Vagina (tissue), 2 donors: ENCODE measurements at regions not wholly inside any gene's neighbourhood (a gene's known extent, or its start where the extent isn't known, plus 50 kb on each side); places are given as distances from the start of the nearest gene placed in this dataset.

Experiments
- DNase-seq, 2 donors: peaks; one replicate each; pipeline ENCODE4 v3.0.0-alpha.2; 2017; ENCODE audit errors: extremely low spot score in 2 of 2
- H3K27ac ChIP-seq: fragments of 200-600 bp; sonication (generic); one replicate; pipeline ENCODE4 v1.5.1; 2019
- H3K27me3 ChIP-seq: fragments of 200-600 bp; sonication (generic); one replicate; pipeline ENCODE4 v1.5.1; 2019
- H3K36me3 ChIP-seq, 2 donors: fragments of 200-600 bp; sonication (generic); one replicate each; pipeline ENCODE4 v1.5.1; 2017 to 2019
- H3K4me1 ChIP-seq: fragments of 200-600 bp; sonication (generic); one replicate; pipeline ENCODE4 v1.5.1; 2019
- H3K4me3 ChIP-seq, 2 donors: fragments of 200-600 bp; sonication (generic); 1 replicate in 1 of 2; 2 replicates in 1 of 2; pipeline ENCODE4 v1.5.1; 2016 to 2019
- H3K9me3 ChIP-seq: fragments of 200-600 bp; sonication (generic); one replicate; pipeline ENCODE4 v1.5.1; 2019
- CTCF ChIP-seq, 3 experiments: fragments of 450-650 bp in 2 of 3; fragments of 200-600 bp in 1 of 3; sonication (generic) in 1 of 3; IDR thresholded peaks; one replicate each; pipeline ENCODE4 v1.5.1; 2017 to 2019; ENCODE audit warnings: antibody characterized with exemption in 3 of 3, mild to moderate bottlenecking in 2 of 3, moderate library complexity in 2 of 3
- POLR2A ChIP-seq, 2 donors: fragments of 450-650 bp; IDR thresholded peaks; one replicate each; pipeline ENCODE4 v1.6.1; 2017; ENCODE audit warnings: antibody characterized with exemption in 2 of 2, mild to moderate bottlenecking in 2 of 2, moderate library complexity in 2 of 2
- POLR2AphosphoS5 ChIP-seq, 2 donors: sonication (generic); formaldehyde crosslinking; IDR thresholded peaks; one replicate each; pipeline ENCODE4 v1.9.0; 2017; ENCODE audit warnings: antibody characterized with exemption in 2 of 2, mild to moderate bottlenecking in 2 of 2, low read depth in 1 of 2; ENCODE audit not compliant: insufficient read depth in 1 of 2
- intact Hi-C: fragments of 100-400 bp; cut with DNase I; formaldehyde crosslinking; loops from one replicate; pipeline ENCODE4 v1.15.1; 2023

- intact Hi-C loops, result no loop called here
- Histone ChIP-seq H3K36me3 (no peaks in the 10 kb centered on the region), H3K27me3 (no peaks in the 10 kb centered on the region), H3K4me3 (no peak overlapping the region), H3K9me3 (no peaks in the 10 kb centered on the region), H3K4me1 (no peaks in the 10 kb centered on the region), H3K27ac (no peak overlapping the region)
- no peak for DNase-seq
- TF ChIP-seq CTCF (IDR thresholded peaks at IDR 0.05), result no peak
- no peak for TF ChIP-seq POLR2AphosphoS5 (IDR thresholded peaks at IDR 0.05; ENCODE audit: insufficient read depth in 1 of 2, low read depth in 1 of 2)
- no peak for TF ChIP-seq POLR2A (IDR thresholded peaks at IDR 0.05)
Measured at GRCh38 chr14:104280902-104281767, 142.7 kb downstream of the KIF26A start.

GRCh38 chr14:104281768-104282301 is 143.4 kb downstream of the KIF26A start:
- H3K9me3 ChIP-seq, result no peaks in the 10 kb centered on the region
- TF ChIP-seq CTCF (IDR thresholded peaks at IDR 0.05) (no peak), POLR2A (IDR thresholded peaks at IDR 0.05) (no peak), POLR2AphosphoS5 (IDR thresholded peaks at IDR 0.05; ENCODE audit: insufficient read depth in 1 of 2, low read depth in 1 of 2) (no peak)
- no peak overlapping the region for H3K4me3 ChIP-seq
- DNase-seq, result no peak
- H3K36me3 ChIP-seq, result no peaks in the 10 kb centered on the region
- H3K27me3 ChIP-seq, result no peaks in the 10 kb centered on the region
- H3K27ac ChIP-seq, result no peak overlapping the region
- intact Hi-C loops, result no loop called here
- no peaks in the 10 kb centered on the region for H3K4me1 ChIP-seq

- no peak for DNase-seq
- intact Hi-C loops, result no loop called here
- Histone ChIP-seq H3K4me3 (no peak overlapping the region), H3K36me3 (no peaks in the 10 kb centered on the region), H3K27ac (no peak overlapping the region), H3K27me3 (no peaks in the 10 kb centered on the region), H3K4me1 (no peaks in the 10 kb centered on the region), H3K9me3 (no peaks in the 10 kb centered on the region)
- TF ChIP-seq POLR2AphosphoS5 (IDR thresholded peaks at IDR 0.05; ENCODE audit: insufficient read depth in 1 of 2, low read depth in 1 of 2), result no peak
- no peak for TF ChIP-seq CTCF (IDR thresholded peaks at IDR 0.05)
- TF ChIP-seq POLR2A (IDR thresholded peaks at IDR 0.05), result no peak
Measured at GRCh38 chr14:104282332-104283196, 144.2 kb downstream of the KIF26A start.

- intact Hi-C loops, result no loop called here
- Histone ChIP-seq H3K27me3 (no peaks in the 10 kb centered on the region), H3K36me3 (no peaks in the 10 kb centered on the region), H3K4me1 (no peaks in the 10 kb centered on the region), H3K27ac (no peak overlapping the region), H3K9me3 (no peaks in the 10 kb centered on the region), H3K4me3 (no peak overlapping the region)
- DNase-seq, result no peak
- no peak for TF ChIP-seq CTCF (IDR thresholded peaks at IDR 0.05)
- no peak for TF ChIP-seq POLR2AphosphoS5 (IDR thresholded peaks at IDR 0.05; ENCODE audit: insufficient read depth in 1 of 2, low read depth in 1 of 2)
- no peak for TF ChIP-seq POLR2A (IDR thresholded peaks at IDR 0.05)
Measured at GRCh38 chr14:104283197-104284106, 145.1 kb downstream of the KIF26A start.
